HG02678 (cell line): ENCODE measurements at regions not wholly inside any gene's neighbourhood (a gene's known extent, or its start where the extent isn't known, plus 50 kb on each side); places are given as distances from the start of the nearest gene placed in this dataset.

Source experiments
- ATAC-seq: cut with Tn5 transposase; IDR thresholded peaks from one replicate; pipeline ENCODE4 v1.9.1; 2021; ENCODE audit warnings: mild to moderate bottlenecking, moderate library complexity; ENCODE audit not compliant: unreplicated experiment

DNA sequence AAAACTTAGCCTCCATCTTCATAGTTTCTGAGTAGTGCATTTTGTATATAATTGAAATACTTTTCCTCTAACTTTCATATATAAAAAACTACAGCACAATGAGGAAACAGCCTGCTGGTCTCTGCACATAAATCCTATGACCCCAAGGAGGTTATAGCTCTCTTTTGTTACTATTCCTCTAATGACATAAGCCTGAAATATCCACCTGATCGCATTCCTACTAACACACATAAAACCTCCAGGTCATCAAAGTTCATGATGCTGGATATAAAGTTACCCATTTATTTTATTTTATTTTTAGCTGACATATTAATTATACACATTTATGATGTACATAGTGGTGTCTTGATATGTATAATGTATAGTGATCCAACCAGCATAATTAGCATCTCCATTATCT, 1042.0 kb upstream of the B3GALT2 start:
- no peak for ATAC-seq

DNA sequence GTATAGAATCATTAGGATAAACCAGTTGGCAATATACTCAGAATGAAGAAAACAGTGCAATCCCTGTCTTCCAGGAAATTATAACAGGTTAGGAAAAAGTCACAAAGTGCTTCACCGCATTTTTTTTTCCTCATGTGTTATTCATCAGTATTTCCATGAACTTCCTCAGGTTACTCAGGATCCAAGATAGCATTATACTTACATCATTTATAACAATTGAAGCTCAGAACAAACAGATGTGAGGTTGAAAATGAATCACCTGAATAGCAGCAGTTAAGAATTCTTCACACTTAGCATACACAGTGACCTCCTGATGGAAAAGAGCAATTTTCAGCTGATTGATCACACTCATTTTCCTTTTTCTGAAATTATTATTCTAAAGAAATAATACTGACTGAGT, 1040.7 kb upstream of the B3GALT2 start:
- no peak for ATAC-seq

GRCh38 chr1:194225821-194226220, 1039.4 kb upstream of the B3GALT2 start:
- ATAC-seq, result peak; percentile 94

GRCh38 chr1:194223596-194223995, 1037.2 kb upstream of the B3GALT2 start:
- no peak for ATAC-seq

DNA sequence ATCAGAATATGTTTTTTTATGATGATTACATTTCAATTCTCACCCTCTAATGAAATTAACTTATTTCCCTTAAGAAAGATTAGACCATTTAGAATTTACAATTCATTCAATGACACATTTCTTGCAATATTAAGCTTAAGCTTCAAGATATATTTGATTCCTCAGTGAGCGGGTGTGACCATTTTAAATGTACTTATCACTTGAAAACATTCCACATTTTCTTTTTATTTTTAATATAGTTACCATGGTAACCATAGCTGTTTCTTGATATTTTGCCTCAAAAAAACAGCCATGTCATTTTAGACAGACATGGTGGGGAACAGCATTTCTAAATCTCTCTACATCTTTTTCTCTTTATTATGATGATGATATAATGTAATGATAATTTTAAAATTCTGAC, 1029.0 kb upstream of the B3GALT2 start:
- ATAC-seq, result no peak

GRCh38 chr1:194214735-194215134, 1028.3 kb upstream of the B3GALT2 start:
- no peak for ATAC-seq

- ATAC-seq, result no peak
Measured at GRCh38 chr1:194209920-194210319, 1023.5 kb upstream of the B3GALT2 start.

GRCh38 chr1:194208674-194209073, 1022.3 kb upstream of the B3GALT2 start:
- ATAC-seq, result no peak

DNA sequence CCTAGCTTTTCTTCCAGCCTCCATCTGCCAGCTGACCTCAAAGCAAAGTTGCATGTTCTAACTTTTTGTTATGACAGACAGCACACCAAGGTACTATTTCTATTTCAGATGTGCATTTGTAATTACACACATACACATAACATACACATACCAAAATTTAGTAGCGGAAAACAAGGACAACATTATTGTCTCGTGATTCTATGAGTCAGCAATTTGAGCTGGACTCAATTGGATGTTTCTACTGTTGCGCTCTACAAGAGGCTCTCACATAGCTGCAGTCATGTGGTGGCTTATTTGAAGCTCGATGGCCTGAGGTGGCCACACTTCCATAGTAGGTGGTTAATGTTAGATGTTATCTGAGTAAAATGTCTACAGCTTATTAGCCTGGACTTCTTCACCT, 1010.1 kb upstream of the B3GALT2 start:
- no peak for ATAC-seq

DNA sequence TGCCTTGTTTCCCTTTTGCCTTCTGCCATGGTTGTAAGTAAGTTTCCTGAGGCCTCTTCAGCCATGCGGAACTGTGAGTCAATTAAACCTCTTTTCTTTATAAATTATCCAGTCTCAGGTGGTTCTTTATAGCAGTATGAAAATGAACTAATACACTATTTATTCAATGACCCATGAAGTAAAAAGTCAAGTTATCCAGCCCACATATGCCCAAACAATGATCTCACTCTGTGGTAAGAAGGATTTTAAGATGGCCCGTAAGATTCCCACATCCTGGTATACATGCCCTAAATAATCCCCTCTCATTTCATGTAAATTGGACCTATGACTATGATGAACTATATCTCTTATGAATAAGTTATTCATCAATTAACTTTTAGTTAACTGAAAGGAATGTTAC, 1008.3 kb upstream of the B3GALT2 start:
- no peak for ATAC-seq

DNA sequence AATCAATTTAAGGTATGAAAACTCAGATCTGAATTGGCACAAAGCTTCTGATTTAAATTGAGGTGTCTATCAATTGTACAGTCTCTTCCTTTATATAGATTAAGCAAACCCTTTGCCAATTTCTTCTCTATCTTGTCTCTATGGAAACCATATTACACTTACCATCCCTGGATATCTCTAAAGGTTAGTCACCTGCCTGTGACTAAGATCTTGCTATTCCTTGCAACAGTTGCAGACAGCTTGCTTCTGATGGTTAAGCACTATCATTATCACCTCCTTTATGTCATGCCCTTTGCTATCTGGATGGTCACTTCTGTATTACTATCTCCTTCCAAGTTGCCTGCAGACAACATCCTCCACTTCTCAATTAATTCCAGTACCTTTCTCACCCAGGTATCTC, 998.6 kb upstream of the B3GALT2 start:
- ATAC-seq, result no peak

DNA sequence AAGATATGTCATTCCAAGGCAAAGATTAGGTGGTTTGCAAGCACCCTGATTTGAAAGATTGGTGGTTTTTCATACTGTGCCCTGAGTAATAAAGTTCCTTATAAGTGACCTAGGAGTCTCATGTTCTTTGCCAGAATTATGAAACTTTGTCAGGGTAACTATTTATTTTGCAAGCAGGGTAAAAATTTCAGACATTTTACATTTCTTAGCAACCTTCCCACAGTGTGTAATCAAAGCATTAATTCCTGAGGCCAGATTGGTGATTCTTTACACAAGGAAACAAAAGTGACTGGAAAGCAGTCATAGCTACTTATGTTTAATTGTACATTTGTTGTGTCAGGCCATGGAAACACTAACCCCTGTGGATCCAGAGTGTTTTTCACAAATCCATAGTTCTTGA, 998.0 kb upstream of the B3GALT2 start:
- no peak for ATAC-seq

- no peak for ATAC-seq
Measured at GRCh38 chr1:194181845-194182244, 995.4 kb upstream of the B3GALT2 start.

GRCh38 chr1:194176212-194176611, 989.8 kb upstream of the B3GALT2 start:
- no peak for ATAC-seq

- no peak for ATAC-seq
Measured at GRCh38 chr1:194175251-194175650, 988.8 kb upstream of the B3GALT2 start.

DNA sequence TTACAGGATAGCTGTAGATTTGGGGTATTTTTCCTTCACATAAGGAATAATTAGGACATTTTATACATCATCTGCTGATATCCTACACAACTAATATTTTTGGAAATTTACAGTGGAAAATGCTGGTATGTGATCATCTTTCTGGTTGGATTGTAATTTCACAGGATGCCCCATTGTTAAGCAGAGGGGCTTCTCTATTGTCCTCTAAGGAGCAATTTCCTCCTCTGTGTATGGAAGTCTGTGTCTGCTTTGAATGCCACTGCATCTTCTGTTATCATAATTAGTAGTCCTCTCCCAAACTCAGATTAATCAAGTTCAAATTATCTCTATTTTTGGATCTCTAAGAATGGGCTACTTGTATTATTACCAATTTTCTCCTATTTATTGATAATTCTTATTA, 988.1 kb upstream of the B3GALT2 start:
- no peak for ATAC-seq

GRCh38 chr1:194171596-194171995, 985.2 kb upstream of the B3GALT2 start:
- ATAC-seq, result no peak

DNA sequence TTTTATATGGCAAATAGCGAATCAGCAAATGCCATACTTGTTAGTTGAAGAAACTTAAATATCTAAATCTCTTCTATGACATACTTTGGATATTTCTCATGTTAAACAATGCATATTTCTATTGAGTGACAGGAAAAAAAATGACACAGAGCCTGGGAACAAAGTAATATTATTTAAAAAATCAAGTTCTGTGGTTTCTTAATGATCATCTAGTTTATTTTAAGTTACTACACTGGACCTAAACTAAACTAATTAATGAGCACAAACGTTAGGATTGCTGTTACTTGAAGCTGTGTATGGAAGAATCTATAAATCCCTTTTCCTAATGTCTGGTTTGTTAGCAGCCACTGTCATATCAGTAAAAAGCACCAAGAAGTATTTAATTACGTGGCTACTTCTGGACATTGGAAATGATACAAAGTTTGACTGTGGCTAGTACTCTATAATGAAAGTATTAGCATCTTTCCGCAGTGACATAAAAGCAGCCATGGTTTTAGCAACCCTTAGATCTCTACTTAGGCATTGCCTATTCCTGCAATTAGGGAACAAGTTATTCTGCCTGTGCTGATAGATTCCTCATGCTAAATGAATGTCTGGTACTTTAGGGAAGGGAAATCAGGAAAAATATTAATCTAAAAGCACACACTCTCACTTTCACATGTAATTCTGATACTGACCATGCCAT, 981.7 kb upstream of the B3GALT2 start:
- no peak for ATAC-seq

DNA sequence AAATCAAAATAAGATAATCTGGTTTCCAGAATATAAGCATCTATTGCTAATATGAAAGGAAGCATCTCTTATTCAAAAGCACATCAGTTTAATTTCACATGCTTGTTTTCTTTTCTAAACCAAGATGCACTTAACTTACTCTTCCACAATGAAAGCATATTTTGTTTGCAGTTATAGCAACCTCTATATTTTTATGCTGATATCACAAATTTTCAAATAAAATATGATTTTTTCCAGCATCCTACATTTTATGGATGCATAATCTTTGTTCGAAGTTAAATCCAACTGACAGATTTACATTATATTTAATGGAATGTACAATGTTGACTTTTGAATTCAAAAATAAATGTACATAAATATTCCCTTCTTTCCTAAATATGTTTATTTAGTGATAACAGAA, 978.3 kb upstream of the B3GALT2 start:
- ATAC-seq, result no peak

- ATAC-seq, result no peak
Measured at GRCh38 chr1:194161591-194161990, 975.2 kb upstream of the B3GALT2 start.

DNA sequence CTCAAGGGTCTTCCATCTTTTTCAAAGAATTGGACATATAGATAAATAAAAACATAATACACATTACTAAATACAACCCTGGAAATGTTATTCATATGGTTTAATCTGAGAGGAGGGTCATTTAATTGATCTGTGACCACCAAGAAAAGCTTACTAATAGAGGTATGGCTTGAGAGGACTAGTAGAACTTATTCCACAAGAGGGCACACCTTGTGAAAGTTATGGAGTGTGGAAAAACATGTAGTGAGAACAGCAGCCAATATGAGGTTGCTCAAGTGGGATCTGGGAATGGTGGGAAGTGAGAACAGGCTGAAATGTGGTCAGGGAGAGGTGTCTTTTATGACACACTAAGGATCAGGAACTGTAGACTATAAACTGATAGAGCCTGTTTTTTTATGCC, 973.5 kb upstream of the B3GALT2 start:
- no peak for ATAC-seq

GRCh38 chr1:194155962-194156361, 969.5 kb upstream of the B3GALT2 start:
- no peak for ATAC-seq

DNA sequence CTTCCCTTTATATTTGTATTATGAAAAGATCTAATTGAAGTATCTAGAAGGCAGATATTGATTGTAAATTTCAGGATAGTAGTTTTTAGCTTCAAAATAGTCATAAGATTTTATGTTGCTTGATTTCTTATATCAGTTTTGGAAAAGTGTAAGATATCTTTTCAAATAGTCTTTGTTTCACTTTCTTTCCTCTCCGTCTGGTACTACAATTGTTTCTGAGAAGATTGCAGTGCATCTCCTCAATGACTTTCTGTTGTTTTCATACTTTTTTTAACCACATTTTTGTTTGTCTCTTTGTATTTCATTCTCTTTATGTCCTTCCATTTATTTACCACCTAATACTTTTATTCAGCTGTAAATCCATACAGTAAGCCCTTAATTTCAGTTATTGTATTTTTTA, 964.6 kb upstream of the B3GALT2 start:
- ATAC-seq, result no peak
